ENCODE measurements at regions not wholly inside any gene's neighbourhood (a gene's known extent, or its start where the extent isn't known, plus 50 kb on each side); places are given as distances from the start of the nearest gene placed in this dataset.
"Not testable (repeated sequence)": the region's sequence is repeated elsewhere in the genome, so short reads cannot be mapped to it uniquely, and the experiment has no call there.

DNA sequence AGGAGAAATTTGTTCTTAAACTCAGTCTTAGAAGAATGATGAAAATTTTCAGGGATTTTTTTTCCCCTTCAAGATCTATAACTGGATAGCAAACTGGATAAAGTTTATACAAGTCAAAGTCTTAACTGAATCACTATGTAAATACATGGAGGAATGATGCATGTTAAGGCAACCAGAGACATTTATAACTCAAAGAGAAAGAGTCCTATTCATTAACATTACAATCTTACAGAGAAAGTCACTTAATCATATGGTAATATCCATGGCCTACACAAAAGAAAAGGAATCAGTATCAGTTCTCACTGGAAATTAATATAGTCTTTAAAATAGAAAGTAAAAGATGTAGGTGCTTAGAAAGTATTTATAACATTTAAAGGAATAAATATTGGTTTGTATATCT is 869.1 kb downstream of the TBL1XR1 start:
- peak overlapping the region; percentile 61 for H3K9ac ChIP-seq (ENCODE audit: insufficient read length, low read depth)
- peak; percentile 23 for DNase-seq (ENCODE audit: low read depth, low spot score)
- peaks cover 3% of the 10 kb centered on the region for H3K4me1 ChIP-seq (ENCODE audit: insufficient read depth, insufficient read length)
- no peaks in the 10 kb centered on the region for H3K36me3 ChIP-seq (ENCODE audit: insufficient read depth, insufficient read length, low read length)
- H3K4me3 ChIP-seq (ENCODE audit: insufficient read length, low read depth) = no peak overlapping the region
- H3K9me3 ChIP-seq (ENCODE audit: insufficient read depth, low read length) = no peaks in the 10 kb centered on the region
- TF ChIP-seq YY1 (IDR thresholded peaks at IDR 0.05; ENCODE audit: insufficient read depth, insufficient read length) (no peak), ZNF274 (IDR thresholded peaks at IDR 0.05; ENCODE audit: low read depth, low read length) (no peak), SUZ12 (IDR thresholded peaks at IDR 0.05; ENCODE audit: extremely low read depth, insufficient read depth, insufficient read length) (no peak)
- no peaks in the 10 kb centered on the region for H3K27me3 ChIP-seq (ENCODE audit: insufficient read depth, insufficient read length)

DNA sequence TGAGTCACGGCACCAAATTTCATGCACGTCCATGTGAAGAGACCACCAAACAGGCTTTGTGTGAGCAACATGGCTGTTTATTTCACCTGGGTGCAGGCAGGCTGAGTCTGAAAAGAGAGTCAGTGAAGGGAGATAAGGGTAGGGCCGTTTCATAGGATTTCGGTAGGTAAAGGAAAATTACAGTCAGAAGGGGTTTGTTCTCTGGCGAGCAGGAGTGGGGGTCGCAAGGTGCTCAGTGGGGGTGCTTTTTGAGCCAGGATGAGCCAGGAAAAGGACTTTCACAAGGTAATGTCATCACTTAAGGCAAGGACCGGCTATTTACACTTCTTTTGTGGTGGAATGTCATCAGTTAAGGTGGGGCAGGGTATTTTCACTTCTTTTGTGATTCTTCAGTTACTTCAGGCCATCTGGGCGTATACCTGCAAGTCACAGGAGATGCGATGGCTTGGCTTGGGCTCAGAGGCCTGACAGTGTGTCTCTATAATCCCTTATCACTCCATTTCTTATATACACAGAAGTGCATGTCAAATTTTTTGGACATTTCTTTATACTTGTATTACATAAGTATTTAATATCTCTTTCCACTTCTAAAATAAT is 870.3 kb downstream of the TBL1XR1 start:
- Histone ChIP-seq H3K9ac (ENCODE audit: insufficient read length, low read depth) (peak overlapping the region; percentile 81), H3K4me3 (ENCODE audit: insufficient read length, low read depth) (peak overlapping the region; percentile 55)
- not testable (repeated sequence) for H3K9me3 ChIP-seq (ENCODE audit: insufficient read depth, low read length); H3K4me1 ChIP-seq (ENCODE audit: insufficient read depth, insufficient read length); DNase-seq (ENCODE audit: low read depth, low spot score); H3K27me3 ChIP-seq (ENCODE audit: insufficient read depth, insufficient read length); H3K36me3 ChIP-seq (ENCODE audit: insufficient read depth, insufficient read length, low read length)

GRCh38 chr3:176321532-176321931 is 875.8 kb downstream of the TBL1XR1 start:
- H3K4me1 ChIP-seq (ENCODE audit: insufficient read depth, insufficient read length); H3K9me3 ChIP-seq (ENCODE audit: insufficient read depth, low read length); DNase-seq (ENCODE audit: low read depth, low spot score); H3K27me3 ChIP-seq (ENCODE audit: insufficient read depth, insufficient read length): not testable (repeated sequence)
- Histone ChIP-seq H3K36me3 (ENCODE audit: insufficient read depth, insufficient read length, low read length) (peaks cover 14% of the 10 kb centered on the region), H3K4me3 (ENCODE audit: insufficient read length, low read depth) (peak overlapping the region; percentile 38), H3K9ac (ENCODE audit: insufficient read length, low read depth) (peak overlapping the region; percentile 61)

GRCh38 chr3:176321099-176321498 is 876.2 kb downstream of the TBL1XR1 start:
- Histone ChIP-seq H3K4me3 (ENCODE audit: insufficient read length, low read depth) (peak overlapping the region; percentile 38), H3K9ac (ENCODE audit: insufficient read length, low read depth) (peak overlapping the region; percentile 61), H3K9me3 (ENCODE audit: insufficient read depth, low read length) (peaks cover 4% of the 10 kb centered on the region; the same call in 1 of the 2 replicates), H3K27me3 (ENCODE audit: insufficient read depth, insufficient read length) (no peaks in the 10 kb centered on the region), H3K4me1 (ENCODE audit: insufficient read depth, insufficient read length) (no peaks in the 10 kb centered on the region), H3K36me3 (ENCODE audit: insufficient read depth, insufficient read length, low read length) (peaks cover 16% of the 10 kb centered on the region)
- TF ChIP-seq YY1 (IDR thresholded peaks at IDR 0.05; ENCODE audit: insufficient read depth, insufficient read length) = no peak
- no peak for TF ChIP-seq ZNF274 (IDR thresholded peaks at IDR 0.05; ENCODE audit: low read depth, low read length)
- TF ChIP-seq SUZ12 (IDR thresholded peaks at IDR 0.05; ENCODE audit: extremely low read depth, insufficient read depth, insufficient read length) = no peak
- no peak for DNase-seq (ENCODE audit: low read depth, low spot score)

DNA sequence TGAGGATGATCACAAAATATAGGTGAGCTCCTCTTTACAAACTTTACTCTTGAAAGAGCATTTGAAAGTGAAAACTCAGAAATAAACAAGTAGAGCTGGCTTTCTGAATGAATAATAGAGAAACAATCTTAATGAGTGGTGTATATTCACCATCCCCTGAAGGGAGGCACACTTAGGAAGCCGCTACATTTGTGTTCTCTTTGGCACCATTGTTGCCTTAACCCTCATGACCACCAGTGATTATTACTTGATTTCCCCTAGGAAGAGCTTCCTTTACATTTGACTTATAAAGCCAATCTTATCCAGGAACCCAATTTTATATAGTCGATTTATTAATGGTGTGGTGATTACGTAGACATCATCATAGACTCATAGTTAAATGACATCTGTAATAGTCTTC is 883.9 kb downstream of the TBL1XR1 start:
- no peaks in the 10 kb centered on the region for H3K4me1 ChIP-seq (ENCODE audit: insufficient read depth, insufficient read length)
- H3K36me3 ChIP-seq (ENCODE audit: insufficient read depth, insufficient read length, low read length) = peaks cover 19% of the 10 kb centered on the region
- H3K27me3 ChIP-seq (ENCODE audit: insufficient read depth, insufficient read length) = no peaks in the 10 kb centered on the region
- no peak for DNase-seq (ENCODE audit: low read depth, low spot score)
- TF ChIP-seq ZNF274 (IDR thresholded peaks at IDR 0.05; ENCODE audit: low read depth, low read length) = no peak
- no peak for TF ChIP-seq YY1 (IDR thresholded peaks at IDR 0.05; ENCODE audit: insufficient read depth, insufficient read length)
- no peak for TF ChIP-seq SUZ12 (IDR thresholded peaks at IDR 0.05; ENCODE audit: extremely low read depth, insufficient read depth, insufficient read length)
- peaks cover 2% of the 10 kb centered on the region; the same call in 1 of the 2 replicates for H3K9me3 ChIP-seq (ENCODE audit: insufficient read depth, low read length)
- H3K4me3 ChIP-seq (ENCODE audit: insufficient read length, low read depth) = no peak overlapping the region
- H3K9ac ChIP-seq (ENCODE audit: insufficient read length, low read depth) = no peak overlapping the region

DNA sequence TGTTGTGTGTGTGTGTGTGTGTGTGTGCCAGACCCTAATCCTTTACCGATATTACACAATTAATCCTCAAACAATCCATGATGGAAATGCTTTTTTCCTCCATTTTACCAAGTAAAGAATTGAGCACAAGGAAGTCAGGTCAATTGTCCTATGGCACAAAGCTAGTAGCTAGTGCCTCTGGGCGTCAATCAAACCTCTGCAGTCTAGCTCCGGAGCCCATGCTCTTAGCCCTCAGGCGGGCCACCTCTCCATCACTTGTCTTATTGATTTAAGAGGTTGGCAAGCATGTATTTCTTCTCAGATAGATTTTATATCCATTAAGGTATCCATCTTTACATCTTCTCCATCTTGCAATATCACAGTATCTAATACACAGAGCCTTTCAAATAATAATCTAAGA is 886.6 kb downstream of the TBL1XR1 start:
- Histone ChIP-seq H3K9ac (ENCODE audit: insufficient read length, low read depth) (no peak overlapping the region), H3K36me3 (ENCODE audit: insufficient read depth, insufficient read length, low read length) (peaks cover 7% of the 10 kb centered on the region), H3K27me3 (ENCODE audit: insufficient read depth, insufficient read length) (no peaks in the 10 kb centered on the region), H3K9me3 (ENCODE audit: insufficient read depth, low read length) (no peaks in the 10 kb centered on the region), H3K4me3 (ENCODE audit: insufficient read length, low read depth) (no peak overlapping the region), H3K4me1 (ENCODE audit: insufficient read depth, insufficient read length) (no peaks in the 10 kb centered on the region)
- no peak for DNase-seq (ENCODE audit: low read depth, low spot score)
- TF ChIP-seq SUZ12 (IDR thresholded peaks at IDR 0.05; ENCODE audit: extremely low read depth, insufficient read depth, insufficient read length) (no peak), ZNF274 (IDR thresholded peaks at IDR 0.05; ENCODE audit: low read depth, low read length) (no peak), YY1 (IDR thresholded peaks at IDR 0.05; ENCODE audit: insufficient read depth, insufficient read length) (no peak)

DNA sequence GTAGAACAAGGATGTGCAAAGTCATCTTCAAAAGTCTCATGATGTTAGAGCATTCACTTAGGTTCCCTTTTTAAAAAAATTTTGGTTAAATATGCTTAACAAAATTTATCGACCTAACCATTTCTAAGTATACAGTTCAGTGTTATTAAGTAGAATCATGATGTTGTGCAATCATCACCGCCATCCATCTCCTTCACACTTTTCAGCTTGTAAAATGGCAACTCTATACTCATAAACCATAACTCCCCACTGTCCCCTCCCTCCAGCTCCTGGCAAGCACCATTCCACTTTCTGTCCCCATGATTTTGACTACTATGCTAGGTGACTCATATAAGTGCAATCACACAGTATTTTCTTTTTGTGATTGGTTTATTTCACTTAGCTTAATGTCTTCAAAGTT is 895.0 kb downstream of the TBL1XR1 start:
- TF ChIP-seq SUZ12 (IDR thresholded peaks at IDR 0.05; ENCODE audit: extremely low read depth, insufficient read depth, insufficient read length) = no peak
- TF ChIP-seq ZNF274 (IDR thresholded peaks at IDR 0.05; ENCODE audit: low read depth, low read length) = no peak
- no peak for TF ChIP-seq YY1 (IDR thresholded peaks at IDR 0.05; ENCODE audit: insufficient read depth, insufficient read length)
- no peaks in the 10 kb centered on the region for H3K4me1 ChIP-seq (ENCODE audit: insufficient read depth, insufficient read length)
- DNase-seq (ENCODE audit: low read depth, low spot score) = no peak
- H3K27me3 ChIP-seq (ENCODE audit: insufficient read depth, insufficient read length) = no peaks in the 10 kb centered on the region
- H3K9ac ChIP-seq (ENCODE audit: insufficient read length, low read depth) = no peak overlapping the region
- H3K4me3 ChIP-seq (ENCODE audit: insufficient read length, low read depth) = no peak overlapping the region
- H3K36me3 ChIP-seq (ENCODE audit: insufficient read depth, insufficient read length, low read length) = peaks cover 3% of the 10 kb centered on the region
- no peaks in the 10 kb centered on the region for H3K9me3 ChIP-seq (ENCODE audit: insufficient read depth, low read length)

DNA sequence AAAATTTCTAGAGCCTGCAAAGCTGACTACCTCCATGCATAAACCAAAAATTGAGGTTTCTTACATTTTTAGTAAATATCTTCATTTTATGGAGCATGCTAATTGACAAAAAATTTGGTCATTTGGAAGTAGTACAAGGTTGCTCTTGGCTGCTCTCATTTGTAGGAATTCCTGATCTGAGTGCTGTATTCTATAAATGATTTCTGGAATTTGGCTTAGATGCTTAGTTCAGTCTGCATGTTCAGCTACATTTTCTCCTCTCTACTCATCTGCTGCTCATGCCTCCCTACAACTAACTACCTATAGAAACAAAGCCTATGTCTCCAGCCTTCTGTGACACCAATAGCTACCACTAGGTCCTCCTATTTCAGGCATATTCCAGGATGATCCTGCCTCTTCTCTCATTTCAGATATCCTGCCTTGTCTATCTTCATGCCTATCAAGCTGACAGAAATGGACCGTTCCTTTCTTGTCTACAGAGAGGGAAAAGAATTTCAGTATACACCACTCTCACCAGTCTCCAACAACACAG is 901.1 kb downstream of the TBL1XR1 start:
- Histone ChIP-seq H3K9me3 (ENCODE audit: insufficient read depth, low read length) (no peaks in the 10 kb centered on the region), H3K4me3 (ENCODE audit: insufficient read length, low read depth) (no peak overlapping the region), H3K36me3 (ENCODE audit: insufficient read depth, insufficient read length, low read length) (peaks cover 2% of the 10 kb centered on the region), H3K4me1 (ENCODE audit: insufficient read depth, insufficient read length) (no peaks in the 10 kb centered on the region), H3K9ac (ENCODE audit: insufficient read length, low read depth) (no peak overlapping the region), H3K27me3 (ENCODE audit: insufficient read depth, insufficient read length) (no peaks in the 10 kb centered on the region)
- TF ChIP-seq ZNF274 (IDR thresholded peaks at IDR 0.05; ENCODE audit: low read depth, low read length) = no peak
- TF ChIP-seq SUZ12 (IDR thresholded peaks at IDR 0.05; ENCODE audit: extremely low read depth, insufficient read depth, insufficient read length) = no peak
- TF ChIP-seq YY1 (IDR thresholded peaks at IDR 0.05; ENCODE audit: insufficient read depth, insufficient read length) = no peak
- no peak for DNase-seq (ENCODE audit: low read depth, low spot score)
